GM18502 (cell line): ENCODE measurements at regions not wholly inside any gene's neighbourhood (a gene's known extent, or its start where the extent isn't known, plus 50 kb on each side); places are given as distances from the start of the nearest gene placed in this dataset.
"Not testable (repeated sequence)": the region's sequence is repeated elsewhere in the genome, so short reads cannot be mapped to it uniquely, and the experiment has no call there.

Source experiments
- ATAC-seq: cut with Tn5 transposase; IDR thresholded peaks from one replicate; pipeline ENCODE4 v1.9.1; 2021; ENCODE audit warnings: mild to moderate bottlenecking; ENCODE audit not compliant: unreplicated experiment, poor library complexity

DNA sequence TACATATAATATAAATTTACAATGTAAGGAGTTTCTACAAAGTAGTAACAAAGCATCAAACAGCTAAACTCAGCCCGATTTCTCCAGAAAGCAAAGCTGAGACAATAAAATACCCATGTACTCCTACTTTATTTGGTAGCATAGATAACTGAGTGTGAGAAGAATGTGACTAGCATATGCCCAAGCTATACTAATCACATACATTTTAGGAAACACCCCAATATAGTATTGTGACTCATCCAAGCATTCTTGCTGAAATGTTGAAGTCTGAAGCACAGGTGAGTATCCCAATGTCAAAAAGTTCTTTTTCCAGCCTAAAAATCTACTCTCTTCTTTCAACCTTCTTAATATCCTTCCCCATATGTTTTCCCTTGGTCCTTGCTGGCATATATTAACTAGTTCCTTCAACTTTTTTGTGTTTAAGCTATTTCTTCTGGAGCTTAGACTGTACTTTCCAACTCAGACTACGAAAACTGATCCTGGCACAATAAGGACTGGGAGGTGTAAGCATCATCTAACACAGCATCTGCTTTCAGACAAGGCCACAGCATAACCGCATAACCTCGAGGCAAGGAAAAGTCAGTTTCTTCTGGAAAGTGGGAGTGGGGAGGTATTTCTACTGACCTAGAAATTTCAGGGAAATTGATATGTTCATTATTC, 163.0 kb upstream of the RNPC3 start:
- no peak for ATAC-seq

DNA sequence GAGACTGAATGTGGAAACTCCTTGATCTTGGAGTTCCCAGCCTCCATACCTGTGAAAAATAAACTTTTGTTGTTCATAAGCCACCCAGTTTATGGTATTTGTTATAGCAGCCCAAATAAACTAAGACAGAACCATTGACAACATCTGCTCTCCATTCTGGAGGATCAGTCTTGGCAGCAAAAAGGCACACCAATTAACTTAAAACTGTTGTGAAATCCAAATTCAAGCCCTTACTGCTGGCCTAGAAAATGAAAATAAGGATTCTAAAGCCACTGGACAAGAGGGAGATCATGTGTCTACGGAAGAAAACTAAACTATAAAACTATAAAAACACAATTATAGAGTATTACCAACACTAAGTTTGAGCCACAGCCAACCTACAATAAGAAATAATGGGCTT, 172.1 kb upstream of the RNPC3 start:
- ATAC-seq: no peak

DNA sequence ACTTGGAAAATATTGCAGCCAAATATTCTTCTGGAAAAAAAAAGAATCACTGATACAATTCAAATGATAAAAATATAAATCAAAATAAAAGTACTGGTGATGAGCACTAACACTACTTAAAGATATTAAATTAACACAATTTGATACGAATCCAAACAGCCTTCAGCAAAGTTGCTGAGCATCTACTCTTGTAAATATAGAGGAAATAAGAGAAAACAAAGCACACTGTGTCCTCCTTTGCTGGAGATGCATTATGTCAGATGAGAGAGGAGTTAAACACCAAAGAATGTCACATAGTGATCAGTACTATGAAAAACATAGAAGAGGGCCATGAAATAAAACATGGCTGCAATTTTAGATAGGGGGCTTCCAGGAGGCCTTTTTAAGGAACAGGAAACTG, 177.4 kb upstream of the RNPC3 start:
- no peak for ATAC-seq

DNA sequence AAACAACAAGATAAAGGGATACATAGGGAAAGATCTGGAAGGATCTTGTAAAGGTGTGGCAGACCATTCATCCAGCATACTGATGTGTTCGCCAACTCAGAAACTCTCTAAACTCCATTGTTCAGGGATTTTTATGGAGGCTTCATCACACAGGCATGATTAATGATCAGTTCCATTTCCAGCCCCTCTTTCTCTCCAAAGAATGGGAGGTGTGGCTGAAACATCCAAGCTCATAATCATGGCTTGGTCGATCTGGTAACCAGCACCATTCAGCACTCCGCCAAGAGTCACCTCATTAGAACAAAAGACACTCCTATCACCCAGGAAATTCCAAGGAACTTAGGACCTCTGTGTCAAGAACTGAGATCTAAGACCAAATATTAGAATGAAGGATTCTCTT, 180.6 kb upstream of the RNPC3 start:
- ATAC-seq: no peak

DNA sequence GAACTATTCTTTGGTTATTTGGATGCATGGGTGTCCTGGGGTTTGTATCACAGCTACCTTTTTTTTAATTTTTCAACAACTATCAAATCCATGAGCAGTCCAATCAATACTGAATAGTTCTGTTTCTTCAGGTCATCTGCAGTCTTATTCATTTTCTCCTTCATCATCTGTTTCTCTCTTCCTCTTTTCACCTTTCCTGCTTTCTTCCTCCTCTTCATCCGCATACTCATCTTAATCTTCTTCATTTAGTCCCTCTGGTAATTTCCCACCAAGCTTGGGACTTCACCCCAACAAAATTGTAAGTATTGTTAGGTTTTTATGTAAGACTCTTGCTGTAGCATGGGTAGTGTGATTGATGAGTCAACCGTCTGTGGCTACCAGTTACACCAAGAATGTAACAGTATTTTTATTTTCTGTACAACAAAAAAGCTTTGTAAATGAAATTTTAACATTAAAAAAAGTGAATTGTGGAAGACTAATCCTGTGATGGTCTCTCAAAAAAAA, 184.1 kb upstream of the RNPC3 start:
- ATAC-seq: peak; percentile 52

DNA sequence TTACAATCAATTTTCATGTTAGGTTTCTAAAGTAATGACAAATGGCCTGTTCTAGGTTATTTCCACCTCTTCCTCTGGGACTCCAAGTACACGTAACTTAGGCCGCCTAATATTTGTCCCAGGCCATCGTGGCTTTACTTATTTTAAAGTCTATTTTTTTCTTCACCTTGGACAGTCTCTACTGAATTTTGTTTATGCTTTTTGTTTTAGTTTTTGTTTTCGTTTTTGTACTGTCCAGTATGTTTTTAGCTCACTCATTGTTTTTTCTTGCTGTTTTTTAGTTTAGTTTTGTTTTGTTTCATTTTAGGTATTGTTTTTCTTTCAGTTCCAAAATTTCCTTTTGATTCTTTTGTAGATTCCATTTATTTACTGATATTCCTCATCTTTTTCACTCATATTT, 187.7 kb upstream of the RNPC3 start:
- ATAC-seq: no peak

DNA sequence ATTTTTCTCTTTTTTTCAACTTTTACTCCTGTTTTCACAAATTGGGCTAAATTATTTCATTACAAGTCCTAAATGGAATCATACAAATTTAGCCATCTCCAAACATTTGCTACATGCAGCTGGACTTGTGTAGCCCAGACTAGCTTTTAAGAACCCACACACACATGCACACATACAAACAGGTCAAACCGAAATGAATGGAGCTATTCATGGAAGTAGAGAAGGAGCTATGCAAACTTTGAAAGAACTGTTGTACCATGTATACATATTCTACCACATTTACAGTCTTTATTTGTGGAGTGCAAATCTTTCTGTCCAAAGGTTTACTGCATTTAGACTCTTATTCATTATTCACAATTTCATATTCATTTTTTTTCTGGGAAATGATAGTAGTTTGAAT, 189.1 kb upstream of the RNPC3 start:
- no peak for ATAC-seq

DNA sequence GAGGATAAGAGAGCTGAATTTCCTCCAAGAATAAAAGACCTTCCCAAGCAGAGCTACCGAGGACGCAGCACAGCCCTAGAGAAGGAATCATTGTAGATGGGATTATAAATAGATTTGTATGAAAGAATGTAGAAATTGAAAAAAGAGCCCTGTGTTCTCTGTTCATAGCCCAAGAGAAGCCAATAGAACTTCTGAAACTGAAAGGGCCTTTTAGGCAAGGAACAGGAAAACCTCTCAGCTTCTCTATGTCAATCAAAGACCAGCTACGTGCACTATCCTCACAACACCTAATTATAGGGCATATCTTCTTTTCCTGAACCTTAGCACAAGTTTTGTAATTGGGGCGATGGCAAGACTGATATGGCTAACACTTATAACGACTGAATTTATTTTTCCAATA, 192.4 kb upstream of the RNPC3 start:
- ATAC-seq: peak; percentile 77

DNA sequence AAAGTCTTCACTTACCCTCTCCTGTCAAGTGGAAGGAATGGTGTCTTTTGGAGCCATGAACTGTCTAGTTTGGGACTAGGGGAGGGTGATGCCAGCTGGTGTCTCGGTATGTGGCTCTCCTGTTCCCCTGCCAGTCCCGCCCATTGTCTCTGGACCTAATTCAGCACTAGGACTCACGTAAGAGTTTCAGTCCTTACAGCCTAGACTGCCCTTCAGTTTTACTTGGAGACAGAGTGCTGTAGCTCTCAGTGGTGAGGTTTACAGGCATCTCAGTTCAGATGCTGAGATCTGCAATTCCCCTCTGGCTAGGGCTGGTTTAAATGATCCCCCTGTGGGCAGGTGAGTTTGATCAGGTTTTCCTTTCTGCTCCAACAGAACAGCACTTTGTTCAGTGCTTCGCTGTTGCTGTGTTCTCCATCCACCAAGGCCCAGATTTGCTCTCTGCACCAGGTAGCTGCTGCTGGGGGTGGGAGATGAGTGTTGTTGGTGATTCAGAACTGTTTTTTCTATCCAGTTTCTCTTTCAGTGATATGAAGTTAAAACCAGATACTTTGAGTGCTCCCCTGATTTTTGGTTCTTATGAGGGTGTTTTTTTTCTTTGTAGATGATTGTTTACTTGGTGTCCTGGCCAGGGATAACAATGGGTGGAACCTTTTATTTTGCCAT, 198.3 kb upstream of the RNPC3 start:
- ATAC-seq: peak; percentile 80

DNA sequence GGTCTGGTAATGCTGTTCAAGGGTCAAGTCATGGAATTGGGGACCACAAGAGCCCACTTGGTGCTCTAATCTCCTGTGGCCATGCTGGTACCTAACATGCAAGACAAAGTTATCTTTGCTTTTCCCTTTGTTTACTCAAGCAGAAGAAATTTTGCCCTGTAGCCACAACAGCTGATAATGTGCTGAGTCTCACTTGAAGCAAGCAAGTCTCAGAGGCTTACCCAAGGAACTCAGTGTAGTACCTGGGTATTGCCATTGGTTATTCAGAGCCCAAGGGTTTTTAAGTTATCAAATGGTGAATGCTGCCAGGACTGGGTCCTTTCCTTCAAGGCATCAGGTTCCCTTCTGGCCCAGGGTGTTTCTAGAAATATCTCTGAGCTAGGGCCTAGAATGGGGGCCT, 198.9 kb upstream of the RNPC3 start:
- peak; percentile 13 for ATAC-seq

DNA sequence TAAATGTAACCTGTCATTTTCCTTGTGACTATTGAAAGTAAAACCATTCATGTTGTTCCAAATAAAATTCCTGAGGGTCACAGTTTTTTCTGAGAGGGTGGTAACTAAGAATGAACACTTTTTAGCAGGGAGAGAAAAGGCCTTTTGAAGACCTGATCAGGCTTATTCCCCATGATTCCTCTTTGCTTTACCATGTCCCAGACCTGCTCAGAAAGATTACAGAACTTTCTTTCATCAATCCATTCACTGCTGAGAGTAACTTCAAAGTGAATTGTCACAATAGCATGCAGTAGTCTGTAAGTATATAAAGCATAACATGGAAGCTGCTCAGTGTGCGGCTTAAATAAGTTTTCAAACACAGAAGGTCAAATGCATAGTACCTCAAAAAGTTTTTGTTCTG, 201.5 kb upstream of the COL11A1 start:
- ATAC-seq: no peak

DNA sequence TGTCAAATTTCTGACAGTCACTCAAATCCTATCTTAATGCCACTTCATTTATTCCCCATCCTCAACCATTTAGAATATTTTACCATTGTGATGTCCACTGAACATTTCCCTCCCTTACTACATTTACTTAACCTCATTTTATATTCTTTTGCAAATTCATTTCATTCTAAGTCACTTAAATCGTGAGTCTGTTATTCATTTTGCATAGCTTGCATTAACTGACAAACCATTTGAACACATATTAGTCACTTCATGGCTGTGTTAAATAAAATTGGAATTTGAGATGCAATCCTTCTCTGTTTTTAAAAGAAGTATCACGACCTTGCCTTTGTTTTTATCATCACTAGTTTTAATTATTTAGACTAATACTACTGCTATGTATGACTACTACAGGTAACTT, 199.4 kb upstream of the COL11A1 start:
- no peak for ATAC-seq

DNA sequence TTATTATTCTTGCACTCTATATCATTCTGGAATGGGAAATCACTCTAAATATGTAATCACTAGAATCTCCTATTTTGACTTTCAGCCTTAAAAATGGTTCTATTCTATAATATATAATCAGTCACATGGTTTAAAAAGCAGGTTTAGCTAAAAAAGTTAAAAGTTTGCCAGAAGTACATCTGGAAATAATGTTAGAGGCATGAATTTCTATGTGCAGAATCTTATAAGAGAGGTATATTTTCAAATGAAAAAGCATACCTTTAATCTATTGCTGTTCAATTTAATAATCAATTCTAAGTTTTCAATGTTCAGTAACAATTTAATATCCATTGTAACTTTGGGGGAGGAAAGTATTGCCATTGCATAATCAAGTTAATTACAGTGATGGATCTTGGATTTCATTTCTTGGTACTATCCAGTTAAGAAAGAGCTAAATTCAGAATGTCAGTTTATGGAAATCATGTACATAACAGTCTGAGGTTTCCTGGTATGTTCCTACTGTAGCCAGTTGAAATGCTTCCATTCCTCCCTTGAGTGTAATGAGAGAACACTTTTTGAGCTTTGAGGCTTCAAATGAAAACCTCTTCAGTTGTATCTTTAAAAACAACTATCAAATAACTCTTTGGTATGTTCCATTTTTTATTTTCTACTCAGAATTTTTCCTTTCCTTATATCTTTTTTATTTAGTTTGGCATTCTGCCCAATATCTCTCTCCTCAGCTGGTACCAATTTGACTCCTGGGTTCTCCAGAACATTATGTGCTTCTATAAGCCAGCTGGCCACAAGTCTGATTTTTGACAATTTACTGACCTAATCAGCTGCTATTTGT, 175.7 kb upstream of the COL11A1 start:
- ATAC-seq: no peak

DNA sequence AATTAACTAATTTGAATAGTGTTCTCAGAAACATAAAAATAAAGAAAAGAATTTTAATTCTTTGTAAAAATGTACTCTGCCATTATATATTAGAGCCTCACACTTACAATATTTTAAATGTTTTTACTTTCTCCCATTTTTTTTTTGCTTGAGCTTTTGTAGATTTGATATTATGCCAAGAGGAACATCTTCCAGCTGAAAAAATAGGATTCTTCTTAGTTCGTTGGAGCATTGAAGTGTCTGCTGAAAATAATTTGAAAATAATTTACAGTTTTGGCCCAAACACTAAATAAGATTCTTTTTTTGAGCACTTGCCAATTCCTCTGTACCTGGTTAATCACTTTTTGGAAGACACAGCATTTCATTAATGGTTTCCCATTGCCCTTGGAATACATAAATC, 175.0 kb upstream of the COL11A1 start:
- no peak for ATAC-seq

DNA sequence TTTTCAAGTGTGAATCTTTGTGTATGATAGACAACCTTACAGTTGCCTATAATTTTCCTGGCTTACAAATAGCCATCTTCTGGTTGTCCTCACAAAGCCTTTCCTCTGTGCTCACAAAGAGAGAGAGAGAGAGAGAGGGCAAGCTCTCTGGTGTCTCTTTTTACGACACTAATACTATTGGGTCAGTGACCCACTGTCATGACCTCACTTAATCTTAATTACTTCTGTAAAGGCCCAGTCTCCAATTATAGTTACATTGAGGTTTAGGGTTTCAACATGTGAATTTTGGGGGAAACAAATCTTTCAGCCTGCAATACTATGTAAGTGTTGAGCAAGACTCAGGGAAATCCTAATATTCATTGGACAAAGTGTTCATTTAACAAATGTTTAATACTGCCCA, 167.4 kb upstream of the COL11A1 start:
- no peak for ATAC-seq

DNA sequence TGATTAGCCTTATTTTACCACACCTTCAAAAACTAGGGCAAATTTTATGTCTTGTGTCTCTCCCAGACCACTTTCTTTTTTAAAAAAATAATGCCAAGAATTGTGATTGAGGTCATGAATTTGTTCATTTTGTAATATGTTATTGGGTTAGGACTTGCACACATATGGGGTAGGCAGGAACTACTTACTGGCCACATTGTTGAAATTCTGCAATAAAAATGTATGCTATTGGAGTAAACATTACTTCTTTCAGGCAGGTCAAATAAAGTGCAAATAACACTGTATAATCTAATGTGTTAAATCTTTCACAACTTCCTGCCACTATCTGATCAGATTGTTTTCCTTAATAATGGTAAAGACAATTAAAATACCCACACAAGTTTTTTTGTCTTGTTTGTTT, 166.6 kb upstream of the COL11A1 start:
- ATAC-seq: no peak

DNA sequence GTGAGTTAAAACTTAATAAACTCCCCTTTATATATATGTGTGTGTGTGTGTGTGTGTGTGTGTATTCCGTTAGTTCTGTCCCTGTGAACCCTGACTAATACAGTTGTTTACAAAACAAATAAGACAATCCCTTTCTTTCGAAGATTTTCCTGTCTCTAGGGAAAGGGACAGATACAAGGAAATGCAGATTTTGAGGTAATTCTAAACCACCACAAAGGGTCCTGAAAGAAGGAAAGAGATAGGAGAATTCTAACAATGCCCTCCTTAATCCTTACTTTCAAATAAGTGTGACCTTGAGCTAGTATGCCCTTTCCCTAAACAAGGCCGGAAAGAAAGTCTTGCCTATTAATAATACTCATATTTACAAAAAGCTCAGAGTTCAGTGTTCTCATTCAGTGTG, 164.8 kb upstream of the COL11A1 start:
- ATAC-seq: no peak

DNA sequence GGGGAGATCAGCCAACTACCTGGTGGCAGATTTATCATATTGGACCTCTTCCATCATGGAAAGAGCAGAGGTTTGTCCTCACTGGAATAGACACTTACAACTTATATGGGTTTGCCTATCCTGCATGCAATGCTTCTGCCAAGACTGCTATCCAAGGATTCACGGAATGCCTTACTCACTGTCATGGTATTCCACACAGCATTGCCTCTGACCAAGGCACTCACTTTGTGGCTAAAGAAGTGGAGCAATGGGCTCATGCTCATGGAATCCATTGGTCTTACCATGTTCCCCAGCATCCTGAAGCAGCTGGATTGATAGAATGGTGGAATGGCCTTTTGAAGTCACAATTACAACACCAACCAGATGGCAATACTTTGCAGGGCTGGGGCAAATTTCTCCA, 163.1 kb upstream of the COL11A1 start:
- ATAC-seq: not testable (repeated sequence)

DNA sequence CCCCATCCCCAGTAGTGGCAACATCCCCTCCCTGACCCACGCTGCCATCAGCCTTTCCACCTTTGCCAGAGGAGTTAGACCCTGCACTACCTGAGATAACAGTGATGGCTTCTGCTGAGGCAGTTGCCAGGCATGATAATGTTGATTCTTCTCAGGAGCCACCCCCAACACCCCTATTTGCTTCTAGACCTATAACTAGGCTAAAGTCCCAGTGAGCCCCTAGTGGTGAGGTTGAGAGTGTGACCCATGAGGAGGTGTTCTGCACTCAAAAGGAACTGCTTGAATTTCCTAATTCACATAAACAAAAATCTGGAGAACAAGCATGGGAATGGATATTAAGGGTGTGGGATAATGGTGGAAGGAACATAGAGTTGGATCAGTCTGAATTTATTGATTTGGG, 159.6 kb upstream of the COL11A1 start:
- ATAC-seq: no peak

DNA sequence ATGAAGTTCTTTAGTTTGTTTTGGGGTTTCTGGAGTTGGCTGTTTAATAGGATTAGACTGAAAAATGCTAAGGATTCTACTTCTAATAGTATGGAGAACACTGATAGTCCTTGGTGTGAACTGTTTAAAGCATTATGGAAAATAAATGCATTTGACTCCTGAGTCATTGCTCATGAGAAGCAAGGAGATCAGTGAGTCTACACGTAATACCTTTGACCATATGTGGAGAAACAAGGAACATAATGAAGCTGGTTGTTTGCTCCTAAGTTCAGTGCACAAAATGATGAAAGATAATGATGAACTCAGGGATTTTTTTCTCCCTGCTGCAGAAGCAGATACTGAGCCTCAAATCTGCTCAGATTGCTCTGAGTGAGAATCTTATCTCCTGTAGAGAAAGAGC, 158.9 kb upstream of the COL11A1 start:
- no peak for ATAC-seq

DNA sequence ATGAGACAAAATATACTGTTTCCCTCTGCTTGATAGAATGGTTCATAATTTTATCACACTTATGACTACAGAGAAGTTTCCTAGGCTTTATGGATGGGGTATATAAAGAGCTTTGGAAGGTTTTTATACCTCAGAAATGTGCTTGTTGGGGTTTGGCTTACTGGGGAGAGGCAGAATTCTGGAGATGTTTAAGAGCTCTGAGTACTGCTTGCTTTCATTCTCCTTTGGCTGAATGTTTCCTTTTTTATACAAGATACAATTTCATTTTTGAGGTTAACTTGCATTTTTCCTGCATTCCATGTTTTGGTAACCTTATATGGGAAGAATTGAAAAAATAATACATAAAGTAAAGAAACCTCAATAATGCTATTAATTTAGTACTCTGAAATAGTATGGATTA, 157.7 kb upstream of the COL11A1 start:
- ATAC-seq: no peak
